ENCODE measurements at regions not wholly inside any gene's neighbourhood (a gene's known extent, or its start where the extent isn't known, plus 50 kb on each side); places are given as distances from the start of the nearest gene placed in this dataset.

- in situ Hi-C loops (cut with HindIII; ENCODE audit: low pct_unique_long_range_greater_than_20kb, low sequenced_read_pairs) = no loop called here
- no peak for DNase-seq (ENCODE audit: low read depth, low spot score)
These were observed 501.4 kb upstream of the MEF2C start for GRCh38 chr5:89384391-89384790.

- in situ Hi-C loops (cut with HindIII; ENCODE audit: low pct_unique_long_range_greater_than_20kb, low sequenced_read_pairs) = no loop called here
- no peak for DNase-seq (ENCODE audit: low read depth, low spot score)
These were observed 497.7 kb upstream of the MEF2C start for GRCh38 chr5:89380635-89381034.

DNA sequence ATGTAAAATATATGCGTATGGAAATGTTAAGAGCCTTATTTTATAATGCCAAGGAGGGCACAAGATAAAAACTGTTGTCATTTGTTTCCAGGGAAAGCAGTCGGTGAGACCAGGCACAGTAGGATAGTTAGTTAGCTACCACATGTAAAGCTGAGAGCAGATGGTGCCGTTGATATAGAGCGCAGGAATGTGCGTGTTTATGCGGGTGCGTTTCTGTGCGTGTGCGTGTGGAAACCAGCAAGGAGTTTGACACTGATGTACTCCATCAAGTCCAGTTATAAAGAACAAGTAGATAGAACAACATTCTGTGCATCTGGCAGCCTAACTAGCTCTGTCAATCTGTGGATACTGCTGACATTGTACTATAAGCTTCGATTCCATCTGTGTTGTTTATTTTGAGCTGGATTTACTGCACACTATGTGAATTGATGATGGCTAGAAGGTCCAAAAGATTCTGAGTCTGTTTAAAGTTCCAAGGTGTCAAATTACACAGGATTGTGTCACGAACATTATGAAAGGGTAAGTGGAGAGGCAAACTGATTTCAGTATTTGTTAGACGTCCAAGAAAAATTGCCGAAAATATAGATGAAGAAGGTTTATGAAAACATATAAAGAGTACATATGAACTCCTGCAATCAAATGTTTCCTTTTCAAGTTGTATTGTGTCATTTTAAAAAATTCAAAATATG is 494.9 kb upstream of the MEF2C start:
- in situ Hi-C loops (cut with HindIII; ENCODE audit: low pct_unique_long_range_greater_than_20kb, low sequenced_read_pairs) = no loop called here
- DNase-seq (ENCODE audit: low read depth, low spot score) = no peak

- no peak for DNase-seq (ENCODE audit: low read depth, low spot score)
- in situ Hi-C loops (cut with HindIII; ENCODE audit: low pct_unique_long_range_greater_than_20kb, low sequenced_read_pairs) = no loop called here
These were observed 492.0 kb upstream of the MEF2C start for GRCh38 chr5:89374818-89375521.

DNA sequence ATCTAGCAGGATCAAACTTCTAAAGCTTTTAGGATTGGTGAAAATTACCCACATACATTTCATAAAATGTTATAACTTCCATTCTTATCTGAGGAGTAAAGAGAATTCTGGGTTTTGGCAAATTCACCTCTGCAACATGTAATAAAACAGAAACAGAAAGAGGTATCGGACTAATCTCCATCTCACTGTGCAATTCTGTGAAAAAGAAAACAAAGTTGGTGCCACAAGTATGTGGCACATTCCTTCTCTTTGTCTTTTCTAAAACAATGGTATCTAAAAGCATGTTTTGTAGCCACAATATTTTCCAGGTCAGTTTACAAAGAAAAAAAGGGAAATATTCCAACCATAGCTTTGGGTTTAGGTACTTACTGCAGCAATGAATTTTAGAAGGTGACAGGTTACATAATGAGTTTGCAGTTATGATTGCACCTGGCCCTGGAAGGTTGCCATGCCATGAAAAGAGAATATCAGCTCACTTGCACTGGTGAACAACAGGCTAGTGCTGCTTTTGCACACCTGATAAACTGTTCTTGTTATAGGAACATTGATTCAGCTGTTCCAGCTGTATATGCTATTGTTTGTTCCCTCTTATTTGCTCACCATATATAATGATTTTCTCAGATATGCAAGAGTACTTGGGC is 491.3 kb upstream of the MEF2C start:
- DNase-seq (ENCODE audit: low read depth, low spot score) = no peak
- in situ Hi-C loops (cut with HindIII; ENCODE audit: low pct_unique_long_range_greater_than_20kb, low sequenced_read_pairs) = no loop called here

GRCh38 chr5:89372176-89372575 is 489.2 kb upstream of the MEF2C start:
- in situ Hi-C loops (cut with HindIII; ENCODE audit: low pct_unique_long_range_greater_than_20kb, low sequenced_read_pairs) = no loop called here
- DNase-seq (ENCODE audit: low read depth, low spot score) = no peak

DNA sequence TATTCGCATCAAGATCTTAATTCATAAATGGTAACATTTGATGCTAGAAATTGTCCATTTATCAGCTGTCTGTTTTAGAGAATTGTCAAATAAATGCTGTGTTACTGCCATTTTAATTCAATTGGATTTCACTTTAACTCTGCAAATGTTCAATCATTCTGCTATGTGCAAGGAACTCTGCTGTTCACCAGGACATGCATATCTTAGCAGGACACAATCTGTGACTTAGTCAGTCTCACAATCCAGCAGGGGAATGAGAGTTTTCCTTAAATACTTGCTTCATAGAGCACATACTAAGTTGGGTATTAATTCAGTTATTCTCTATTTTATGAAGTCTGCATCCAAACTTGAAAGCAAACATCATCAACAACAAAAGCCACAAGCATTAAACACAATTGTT is 488.7 kb upstream of the MEF2C start:
- no peak for DNase-seq (ENCODE audit: low read depth, low spot score)
- in situ Hi-C loops (cut with HindIII; ENCODE audit: low pct_unique_long_range_greater_than_20kb, low sequenced_read_pairs) = no loop called here

DNA sequence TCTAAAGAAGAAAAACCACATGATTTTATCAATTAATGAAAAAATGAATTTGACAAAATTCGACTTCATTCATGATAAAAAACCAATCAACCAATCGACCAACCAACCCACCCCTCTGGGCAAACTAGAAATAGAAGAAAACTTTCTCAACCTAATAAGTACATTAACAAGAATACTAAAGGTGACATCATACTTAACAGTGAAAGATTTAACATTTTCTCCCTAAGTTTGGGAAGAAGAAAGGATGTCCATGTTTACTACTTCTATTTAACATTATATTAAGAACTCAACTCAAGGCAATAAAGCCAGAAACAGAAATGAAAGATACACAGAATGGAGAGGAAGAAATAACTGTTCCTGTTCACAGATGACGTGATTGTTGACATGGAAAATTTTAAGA is 476.1 kb upstream of the MEF2C start:
- in situ Hi-C loops (cut with HindIII; ENCODE audit: low pct_unique_long_range_greater_than_20kb, low sequenced_read_pairs) = no loop called here
- DNase-seq (ENCODE audit: low read depth, low spot score) = no peak

DNA sequence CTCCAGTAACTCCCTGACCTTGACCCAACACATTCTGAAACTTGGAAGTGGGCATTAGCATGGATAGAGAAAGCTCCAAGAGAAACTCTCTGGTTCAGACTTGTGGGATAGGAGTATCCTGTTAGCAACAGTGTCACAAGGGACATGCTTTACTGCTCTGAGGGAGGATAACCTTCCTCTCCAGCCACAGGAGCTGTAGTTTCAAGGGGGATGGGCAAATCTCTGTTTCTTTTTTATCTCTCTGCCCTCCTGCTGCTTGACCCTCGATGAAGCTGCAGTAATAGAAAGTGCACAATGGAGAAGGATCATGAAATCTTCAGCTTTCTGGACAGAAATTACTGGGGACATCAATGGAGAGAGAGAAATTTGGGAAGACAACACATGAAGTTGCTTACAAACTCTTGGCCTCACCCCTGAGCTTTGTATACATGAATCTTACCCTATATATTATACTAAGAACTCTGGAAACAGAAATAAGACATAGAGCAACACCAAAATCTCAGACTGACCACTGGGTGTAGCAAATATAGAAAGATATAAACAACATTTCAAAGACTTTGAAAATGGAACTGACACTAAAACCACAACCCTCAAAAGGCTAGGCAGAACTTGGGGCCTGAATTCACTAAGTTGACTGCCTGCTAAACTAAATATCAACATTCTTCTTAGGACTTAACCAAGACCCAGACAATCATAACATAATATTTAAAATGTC is 471.0 kb upstream of the MEF2C start:
- in situ Hi-C loops (cut with HindIII; ENCODE audit: low pct_unique_long_range_greater_than_20kb, low sequenced_read_pairs) = no loop called here
- no peak for DNase-seq (ENCODE audit: low read depth, low spot score)

DNA sequence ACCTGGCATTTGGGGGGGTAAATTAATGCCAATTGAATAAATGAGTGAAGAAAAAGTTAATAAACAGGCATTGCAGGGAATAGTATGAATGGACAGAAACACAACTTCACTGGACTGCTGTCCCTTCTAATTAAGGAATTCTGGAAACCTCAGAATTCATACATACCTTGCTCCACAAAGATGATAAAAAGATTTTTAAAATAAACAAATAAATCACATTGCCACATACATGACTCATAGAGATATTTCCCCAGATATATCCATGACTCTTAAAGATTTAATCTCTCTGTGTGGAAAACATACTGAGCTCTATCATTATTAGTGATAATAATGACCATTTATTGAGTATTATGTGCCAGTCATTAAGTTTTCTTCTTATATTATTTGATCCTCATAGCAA is 469.0 kb upstream of the MEF2C start:
- in situ Hi-C loops (cut with HindIII; ENCODE audit: low pct_unique_long_range_greater_than_20kb, low sequenced_read_pairs) = no loop called here
- DNase-seq (ENCODE audit: low read depth, low spot score) = no peak

GRCh38 chr5:89351222-89351621 is 468.2 kb upstream of the MEF2C start:
- in situ Hi-C loops (cut with HindIII; ENCODE audit: low pct_unique_long_range_greater_than_20kb, low sequenced_read_pairs) = no loop called here
- DNase-seq (ENCODE audit: low read depth, low spot score) = peak; percentile 28

- DNase-seq (ENCODE audit: low read depth, low spot score) = peak; percentile 16
- in situ Hi-C loops (cut with HindIII; ENCODE audit: low pct_unique_long_range_greater_than_20kb, low sequenced_read_pairs) = no loop called here
These were observed 467.7 kb upstream of the MEF2C start for GRCh38 chr5:89350684-89351083.

GRCh38 chr5:89349246-89349980 is 466.4 kb upstream of the MEF2C start:
- in situ Hi-C loops (cut with HindIII; ENCODE audit: low pct_unique_long_range_greater_than_20kb, low sequenced_read_pairs) = no loop called here
- no peak for DNase-seq (ENCODE audit: low read depth, low spot score)

DNA sequence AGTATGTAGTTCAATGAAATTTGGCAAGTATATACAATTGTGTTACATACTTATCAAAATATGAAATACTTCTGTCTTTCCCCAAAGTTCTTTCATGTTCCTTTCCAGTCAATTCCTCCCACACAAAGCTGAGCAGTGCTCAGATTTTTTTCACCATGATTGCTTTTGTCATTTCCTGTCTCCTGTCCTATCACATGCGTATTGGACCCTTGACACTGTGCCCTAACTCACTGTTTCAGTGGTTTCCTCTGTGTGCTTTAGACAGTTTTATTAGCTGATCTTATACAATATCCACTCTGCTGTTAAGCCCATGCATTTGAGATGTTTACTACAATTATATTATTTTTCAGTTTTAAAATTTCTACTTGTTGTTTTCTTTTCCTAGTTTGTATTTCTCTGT is 463.6 kb upstream of the MEF2C start:
- in situ Hi-C loops (cut with HindIII; ENCODE audit: low pct_unique_long_range_greater_than_20kb, low sequenced_read_pairs) = no loop called here
- DNase-seq (ENCODE audit: low read depth, low spot score) = no peak

- in situ Hi-C loops (cut with HindIII; ENCODE audit: low pct_unique_long_range_greater_than_20kb, low sequenced_read_pairs) = no loop called here
- no peak for DNase-seq (ENCODE audit: low read depth, low spot score)
These were observed 460.7 kb upstream of the MEF2C start for GRCh38 chr5:89343666-89344065.

GRCh38 chr5:89342106-89342876 is 459.3 kb upstream of the MEF2C start:
- DNase-seq (ENCODE audit: low read depth, low spot score) = no peak
- in situ Hi-C loops (cut with HindIII; ENCODE audit: low pct_unique_long_range_greater_than_20kb, low sequenced_read_pairs) = no loop called here

- DNase-seq (ENCODE audit: low read depth, low spot score) = no peak
- in situ Hi-C loops (cut with HindIII; ENCODE audit: low pct_unique_long_range_greater_than_20kb, low sequenced_read_pairs) = no loop called here
These were observed 456.0 kb upstream of the MEF2C start for GRCh38 chr5:89338935-89339334.

Measured in SK-MEL-5 (cell line).